PC-9 (cell line): ENCODE measurements at regions not wholly inside any gene's neighbourhood (a gene's known extent, or its start where the extent isn't known, plus 50 kb on each side); places are given as distances from the start of the nearest gene placed in this dataset.

ENCODE experiments used
- EZH2 ChIP-seq: fragments of 200-600 bp; sonication (generic); IDR thresholded peaks from 2 replicates; pipeline ENCODE4 v1.8.0; 2017; ENCODE audit warnings: antibody characterized with exemption, low read depth
- TF ChIP-seq, protein P1 (sequence below): fragments of 200-600 bp; sonication (generic); conservative IDR thresholded peaks from 2 replicates; pipeline ENCODE4 v1.6.1; 2017; ENCODE audit warnings: mixed run types, antibody characterized with exemption, mild to moderate bottlenecking, moderate library complexity

DNA sequence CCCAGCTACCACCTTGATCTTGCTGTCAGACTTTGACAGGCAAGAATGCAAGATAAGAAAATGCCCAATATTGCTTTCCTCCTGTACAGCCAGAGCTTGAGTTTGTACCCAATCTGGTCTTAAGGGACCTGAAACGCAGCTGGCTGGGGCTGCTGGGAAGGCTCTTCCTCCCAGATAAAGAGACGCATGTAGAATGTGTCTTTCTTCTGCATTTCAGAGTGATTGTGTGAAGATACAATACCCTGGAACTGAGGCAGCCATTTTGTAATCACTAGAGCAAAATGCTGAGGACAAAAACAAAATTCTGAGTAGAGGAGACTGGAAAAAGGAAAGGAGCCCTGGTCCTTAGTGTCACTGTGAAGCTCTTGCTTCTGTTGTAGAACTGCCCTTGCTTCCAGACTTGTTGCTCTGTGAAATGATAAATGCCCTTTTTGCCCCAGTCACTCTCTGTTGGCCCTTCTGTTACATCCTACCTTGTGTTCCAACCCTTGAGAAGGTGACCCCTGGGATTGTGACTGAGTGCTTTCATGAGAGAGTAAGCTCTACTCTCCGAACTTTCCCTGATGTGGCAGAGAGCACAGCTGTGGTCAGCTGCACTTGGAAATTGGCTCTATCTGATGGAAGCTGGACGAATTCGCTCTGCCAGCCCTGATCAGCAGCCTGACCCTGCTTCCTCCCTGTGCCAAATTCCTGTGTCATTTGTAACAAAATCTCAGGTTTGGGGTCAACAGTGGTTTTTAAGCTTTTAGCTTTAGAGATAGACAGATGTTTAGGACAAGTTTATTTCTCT lies 137.4 kb upstream of the RBMS1 start:
- TF ChIP-seq, protein P1, sequence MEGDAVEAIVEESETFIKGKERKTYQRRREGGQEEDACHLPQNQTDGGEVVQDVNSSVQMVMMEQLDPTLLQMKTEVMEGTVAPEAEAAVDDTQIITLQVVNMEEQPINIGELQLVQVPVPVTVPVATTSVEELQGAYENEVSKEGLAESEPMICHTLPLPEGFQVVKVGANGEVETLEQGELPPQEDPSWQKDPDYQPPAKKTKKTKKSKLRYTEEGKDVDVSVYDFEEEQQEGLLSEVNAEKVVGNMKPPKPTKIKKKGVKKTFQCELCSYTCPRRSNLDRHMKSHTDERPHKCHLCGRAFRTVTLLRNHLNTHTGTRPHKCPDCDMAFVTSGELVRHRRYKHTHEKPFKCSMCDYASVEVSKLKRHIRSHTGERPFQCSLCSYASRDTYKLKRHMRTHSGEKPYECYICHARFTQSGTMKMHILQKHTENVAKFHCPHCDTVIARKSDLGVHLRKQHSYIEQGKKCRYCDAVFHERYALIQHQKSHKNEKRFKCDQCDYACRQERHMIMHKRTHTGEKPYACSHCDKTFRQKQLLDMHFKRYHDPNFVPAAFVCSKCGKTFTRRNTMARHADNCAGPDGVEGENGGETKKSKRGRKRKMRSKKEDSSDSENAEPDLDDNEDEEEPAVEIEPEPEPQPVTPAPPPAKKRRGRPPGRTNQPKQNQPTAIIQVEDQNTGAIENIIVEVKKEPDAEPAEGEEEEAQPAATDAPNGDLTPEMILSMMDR: no peak
- TF ChIP-seq EZH2: no peak
